NCI-H128 (cell line): ENCODE measurements at regions not wholly inside any gene's neighbourhood (a gene's known extent, or its start where the extent isn't known, plus 50 kb on each side); places are given as distances from the start of the nearest gene placed in this dataset.

Source experiments
- DNase-seq: peaks from one replicate; lab custom pipeline; 2025; ENCODE audit not compliant: unreplicated experiment; lab: John Stamatoyannopoulos, UW

DNA sequence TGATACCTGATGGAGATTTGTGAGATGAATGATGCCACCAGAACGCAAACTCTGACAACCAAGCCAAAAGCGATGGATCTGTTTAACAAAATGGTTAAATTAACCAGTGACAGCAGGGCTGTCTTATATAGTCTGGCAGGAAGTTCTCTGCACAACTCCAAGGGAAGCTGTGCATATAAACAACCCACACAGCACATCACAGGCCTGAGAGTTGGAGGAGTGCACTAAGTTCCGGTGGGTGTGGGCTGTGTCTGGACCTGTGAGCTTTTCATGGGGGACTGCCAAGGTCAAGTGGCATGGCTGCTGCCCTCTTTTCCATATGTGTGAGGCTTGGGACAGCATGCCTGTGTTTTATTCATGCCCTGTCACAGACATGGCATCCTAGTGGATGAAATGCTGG is 414.6 kb upstream of the TRIB2 start:
- DNase-seq: no peak

- no peak for DNase-seq
Observed at GRCh38 chr2:12302691-12303090, 414.0 kb upstream of the TRIB2 start.

DNA sequence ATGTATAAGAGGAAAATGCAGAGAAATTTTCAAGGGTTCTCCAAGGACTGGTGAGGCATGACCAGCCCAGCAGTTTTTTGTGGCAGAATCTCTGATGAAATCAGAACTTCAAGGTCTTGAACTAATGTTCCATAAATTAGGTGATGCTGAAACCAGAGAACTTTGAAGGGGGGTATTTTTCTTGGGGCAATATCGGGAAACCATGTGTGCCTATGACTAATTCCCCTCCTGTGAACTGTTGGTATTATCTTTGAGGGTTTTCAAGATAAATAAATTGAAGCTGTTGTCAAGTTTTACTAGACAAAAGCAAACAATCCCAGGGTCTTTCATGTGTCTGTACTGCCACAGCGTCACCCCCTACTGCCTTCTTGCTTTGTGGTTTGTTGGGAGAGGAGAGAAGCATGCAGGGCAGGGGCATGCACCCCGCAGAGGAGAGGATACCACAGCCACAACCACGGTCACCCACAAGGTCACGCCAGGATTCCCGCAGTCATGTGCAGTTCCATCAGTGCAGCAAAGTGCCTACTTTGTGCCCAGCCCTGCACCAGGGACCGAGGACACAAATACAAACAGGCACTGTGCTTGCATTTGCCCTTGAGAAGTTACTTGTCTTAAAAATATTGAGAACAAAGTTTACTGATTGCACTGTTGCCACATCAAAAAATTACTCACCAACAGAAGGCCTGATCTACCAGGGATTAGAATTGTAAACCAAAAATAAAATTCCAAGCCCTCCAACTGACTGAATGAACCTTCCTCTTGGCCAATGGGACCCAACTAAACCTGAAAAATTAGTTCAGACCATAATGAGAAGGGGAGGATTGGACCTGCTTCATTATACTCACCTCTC is 413.3 kb upstream of the TRIB2 start:
- no peak for DNase-seq

DNA sequence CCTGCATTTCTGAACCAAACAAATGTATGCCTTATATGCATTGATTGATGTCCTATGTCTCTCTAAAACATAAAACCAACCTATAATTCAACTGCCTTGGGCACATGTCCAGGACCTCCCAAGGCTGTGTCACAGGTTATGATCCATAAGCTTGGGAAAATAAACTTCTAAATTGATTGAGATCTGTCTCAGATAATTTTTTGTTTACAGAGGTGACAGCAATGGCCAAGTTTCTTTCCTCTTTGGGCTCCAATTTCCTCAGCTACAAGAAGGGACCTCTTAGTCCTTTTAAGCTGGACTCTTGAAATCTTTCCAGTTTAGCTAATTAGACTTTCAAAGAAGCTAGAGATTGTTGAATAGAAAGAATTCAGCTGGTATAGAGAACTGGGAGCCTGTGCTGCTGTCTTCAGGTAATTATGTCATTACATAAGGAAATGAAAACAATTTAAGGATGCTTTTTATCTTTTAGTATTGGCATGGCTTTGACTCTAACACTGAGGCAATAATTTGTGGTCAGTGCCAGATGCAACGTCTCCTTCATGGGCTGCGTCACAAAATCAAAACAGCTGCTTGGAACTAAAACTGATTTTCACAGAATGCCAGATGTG is 412.1 kb upstream of the TRIB2 start:
- DNase-seq: no peak

- DNase-seq: no peak
Observed at GRCh38 chr2:12305931-12306330, 410.8 kb upstream of the TRIB2 start.

GRCh38 chr2:12310399-12310798 is 406.3 kb upstream of the TRIB2 start:
- DNase-seq: no peak

GRCh38 chr2:12313445-12314126 is 403.1 kb upstream of the TRIB2 start:
- DNase-seq: no peak

GRCh38 chr2:12314127-12314760 is 402.5 kb upstream of the TRIB2 start:
- DNase-seq: no peak

- DNase-seq: no peak
Observed at GRCh38 chr2:12315224-12315623, 401.5 kb upstream of the TRIB2 start.

GRCh38 chr2:12316476-12316875 is 400.3 kb upstream of the TRIB2 start:
- DNase-seq: no peak

GRCh38 chr2:12317286-12317685 is 399.4 kb upstream of the TRIB2 start:
- no peak for DNase-seq

DNA sequence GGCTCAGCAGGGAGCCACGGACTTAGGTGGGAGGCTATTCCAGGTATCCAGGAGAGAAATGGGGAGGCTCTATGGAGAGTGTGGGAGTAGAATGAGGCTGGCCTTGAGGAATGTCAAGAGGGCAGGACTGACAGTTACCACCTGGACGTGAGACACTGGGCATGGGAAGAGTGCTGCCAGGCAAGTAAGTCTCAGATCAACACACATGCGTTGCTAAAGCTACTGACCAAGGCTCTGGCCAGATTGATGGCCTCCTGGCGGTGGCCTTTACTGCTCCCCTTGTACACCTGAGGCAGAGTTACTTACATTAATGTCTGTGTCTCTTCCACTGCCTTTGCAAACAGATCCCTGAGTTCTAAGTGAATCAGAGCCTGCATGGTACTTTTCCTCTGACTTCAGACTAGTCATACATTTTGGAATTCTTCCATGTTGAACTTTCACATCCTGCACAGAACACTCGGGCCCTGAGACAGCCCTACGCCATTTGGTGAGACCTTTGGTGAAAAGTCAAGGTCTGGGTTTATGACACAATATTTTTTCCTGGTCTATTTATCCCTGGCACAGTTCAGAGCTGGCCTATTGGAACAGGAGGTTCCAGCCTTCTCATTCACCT is 398.8 kb upstream of the TRIB2 start:
- DNase-seq: no peak

DNA sequence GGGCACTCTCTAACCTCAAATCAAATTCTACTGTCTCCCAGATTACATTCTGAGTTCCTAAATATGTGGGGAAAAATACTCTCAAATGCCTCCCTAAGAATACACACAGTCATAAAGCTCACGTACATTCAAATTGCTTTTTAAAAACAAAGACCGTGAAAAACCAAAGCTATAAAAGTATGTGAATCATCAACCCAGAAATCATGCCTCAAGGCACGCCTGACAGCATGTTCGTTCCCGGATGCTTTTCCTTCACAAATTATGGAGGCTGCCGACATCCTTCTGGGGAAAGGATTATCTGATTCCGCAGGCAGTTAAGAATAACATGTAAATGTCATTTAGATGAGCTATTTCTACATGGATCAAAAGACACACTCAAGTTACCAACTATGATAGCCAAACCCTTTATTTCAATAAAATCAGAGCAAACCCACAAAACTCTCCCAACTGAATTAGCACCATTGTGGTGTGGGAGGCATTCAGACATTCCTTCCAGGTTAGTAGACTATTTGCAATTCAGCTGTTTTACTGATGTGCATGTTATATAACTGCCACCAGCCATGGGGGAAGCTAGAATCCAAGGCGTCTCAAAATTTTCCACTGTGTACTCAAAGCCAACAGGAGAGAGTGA is 398.2 kb upstream of the TRIB2 start:
- no peak for DNase-seq

DNA sequence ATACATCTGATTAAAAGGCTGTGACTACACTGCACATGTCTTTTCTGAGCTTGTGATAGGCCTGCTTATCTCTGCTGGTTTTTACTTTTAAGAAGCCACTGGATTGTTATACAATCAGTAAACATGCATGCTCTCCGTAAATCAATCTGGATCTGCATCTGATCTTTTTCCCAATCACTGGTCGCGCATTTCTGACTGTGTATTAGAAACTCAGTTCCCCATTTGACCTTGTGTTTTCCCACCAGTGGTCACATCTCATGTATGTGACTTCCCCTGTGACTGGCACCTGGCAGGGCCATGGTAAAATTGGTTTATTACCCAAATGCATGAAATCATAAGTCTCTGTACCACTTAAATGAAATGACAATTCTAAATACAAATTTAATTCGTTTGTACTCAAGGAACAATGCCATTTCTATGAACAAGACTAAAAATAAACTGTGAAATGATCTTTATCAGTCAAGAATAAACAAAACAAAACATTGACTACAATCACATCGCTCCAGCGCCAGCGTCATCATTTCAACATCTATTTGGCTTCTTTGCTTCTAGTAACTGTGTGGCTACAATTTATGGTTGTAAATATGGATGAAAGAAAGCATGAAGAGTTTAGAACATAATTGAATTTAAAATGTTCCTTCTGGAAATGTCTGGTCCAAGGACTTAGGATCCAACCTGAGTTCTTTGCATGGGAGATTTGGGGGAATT is 396.6 kb upstream of the TRIB2 start:
- no peak for DNase-seq

DNA sequence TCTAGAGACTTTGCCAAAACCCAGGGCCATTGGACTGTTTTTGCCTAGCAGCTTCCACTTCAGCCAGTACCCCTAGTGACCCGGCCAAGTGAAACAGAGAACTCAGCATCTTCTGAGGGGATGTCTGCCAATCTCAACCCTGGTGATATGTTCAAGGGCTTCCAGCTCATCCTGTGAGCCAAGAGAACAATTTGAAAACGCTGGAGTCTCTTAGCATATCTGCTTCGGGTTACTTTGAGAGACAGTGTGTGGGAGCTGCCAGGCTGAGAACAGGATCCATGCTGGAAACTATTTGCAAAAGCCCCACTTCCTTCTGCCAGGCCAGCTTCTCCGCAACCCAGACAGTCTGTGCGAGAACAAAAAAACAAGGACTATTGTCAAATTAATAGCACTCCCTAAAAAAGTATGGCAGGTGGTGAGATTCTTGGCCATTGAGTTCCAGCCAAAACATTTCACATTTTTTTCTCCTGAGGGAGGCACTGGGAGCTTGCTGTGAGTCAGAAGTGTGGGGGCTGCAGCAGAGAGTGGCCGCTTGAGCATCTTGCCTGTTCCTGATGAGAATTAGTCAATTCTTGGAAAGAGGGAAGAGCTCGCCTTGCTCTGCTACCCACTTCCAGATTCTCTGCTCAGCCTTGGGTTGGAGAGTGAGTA is 395.6 kb upstream of the TRIB2 start:
- no peak for DNase-seq

DNA sequence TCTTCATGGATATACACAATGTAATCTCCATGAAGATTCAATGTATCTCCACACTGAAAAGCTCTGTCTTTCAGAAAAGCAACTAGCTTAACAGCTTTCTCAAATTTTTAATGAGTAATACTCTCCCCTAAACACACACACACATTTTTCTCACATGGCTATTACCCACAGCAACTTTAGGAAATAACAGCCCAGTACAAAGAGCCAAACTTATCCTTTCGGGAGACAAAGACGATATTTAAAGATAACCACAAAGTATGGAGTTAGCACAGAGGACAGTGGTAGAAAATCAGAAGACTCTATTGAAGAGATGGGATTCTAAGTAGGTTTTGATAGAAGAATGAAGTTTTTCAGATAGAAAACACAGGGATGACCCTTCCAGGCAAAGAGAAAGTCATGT is 394.9 kb upstream of the TRIB2 start:
- DNase-seq: no peak

DNA sequence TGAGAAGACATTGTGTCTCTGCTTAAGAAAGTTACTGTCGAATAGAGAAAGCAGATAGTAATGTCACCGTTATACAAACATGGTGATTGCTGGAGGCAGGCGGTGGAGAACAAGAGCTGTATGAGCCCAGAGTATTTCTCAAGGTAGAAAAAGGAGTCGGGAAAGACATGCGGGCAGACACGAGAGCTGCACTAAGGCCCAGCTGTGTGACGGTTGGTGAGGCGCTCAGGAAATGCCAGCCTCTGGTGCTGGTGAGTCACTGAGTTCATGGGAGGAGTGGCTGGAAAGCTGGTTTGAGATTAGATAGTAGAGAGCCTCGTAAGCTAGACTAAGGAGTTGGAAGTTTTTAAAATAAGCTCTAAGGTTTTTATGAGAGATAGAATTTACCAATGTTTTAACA is 390.9 kb upstream of the TRIB2 start:
- DNase-seq: no peak

DNA sequence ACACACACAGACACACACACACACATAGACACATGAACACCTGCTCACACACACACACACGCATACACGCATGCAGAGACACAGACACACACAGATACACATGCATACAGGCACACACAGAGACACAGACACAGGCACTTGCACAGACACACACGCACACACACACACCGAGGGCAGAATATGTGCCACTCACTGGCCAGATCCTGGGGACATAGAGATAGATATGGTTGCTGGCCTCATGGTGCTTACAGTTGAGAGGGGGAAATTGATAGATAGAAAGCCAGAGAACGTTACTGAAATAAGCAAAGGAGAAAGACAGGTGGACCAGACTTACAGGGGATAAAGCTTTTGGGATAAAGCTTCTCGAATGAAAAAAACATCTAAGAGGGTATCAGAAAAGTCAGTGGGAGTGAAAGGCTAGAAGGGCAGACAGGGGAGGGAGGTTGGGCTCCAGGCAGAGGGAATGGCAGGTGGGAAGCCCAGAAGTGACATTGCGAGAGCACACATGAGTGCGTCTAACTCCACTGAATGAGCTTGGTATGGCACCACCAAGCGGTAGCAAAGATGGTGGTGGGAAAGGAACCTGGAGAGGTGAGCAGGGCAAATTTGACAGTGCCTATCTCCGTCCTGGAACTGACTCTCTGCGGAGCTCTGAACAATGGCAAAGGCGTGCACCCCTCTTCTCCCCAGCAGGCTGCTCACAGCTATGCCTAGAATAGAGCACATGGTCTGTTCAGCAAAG is 390.1 kb upstream of the TRIB2 start:
- DNase-seq: no peak

- DNase-seq: no peak
Observed at GRCh38 chr2:12330916-12331315, 385.8 kb upstream of the TRIB2 start.
